H1 (cell line): ENCODE measurements at regions not wholly inside any gene's neighbourhood (a gene's known extent, or its start where the extent isn't known, plus 50 kb on each side); places are given as distances from the start of the nearest gene placed in this dataset.

Experiments used
- CTCF ChIA-PET: fragments of 300-600 bp; sonication (Branson Sonifier 250); formaldehyde crosslinking; loops from one replicate; lab custom pipeline; 2021; ENCODE audit not compliant: partially characterized antibody; lab: Charles Lee
- POLR2A ChIA-PET: fragments of 300-600 bp; sonication (Branson Sonifier 250); formaldehyde crosslinking; loops from one replicate; lab custom pipeline; 2021; ENCODE audit warnings: inconsistent platforms; ENCODE audit not compliant: partially characterized antibody; lab: Charles Lee
- DNase-seq, 2 experiments: peaks; one replicate each; pipeline versions ENCODE4 v3.0.0 to v3.0.0-alpha.2; 2010 to 2022; ENCODE audit warnings: low spot score in 2 of 2, low read depth in 1 of 2, mixed read lengths in 1 of 2
- FAIRE-seq: peaks from 2 replicates; lab custom pipeline; 2011; peaks lifted over from hg19 to GRCh38; lab: Jason Lieb, UNC
- H2AFZ ChIP-seq: 2 replicates; pipeline ENCODE4 v1.8.1; 2012; ENCODE audit warnings: low read length, inconsistent platforms
- H2AK5ac ChIP-seq: 2 replicates; pipeline ENCODE4 v1.6.1; 2013; ENCODE audit warnings: low read depth, low read length
- H2BK120ac ChIP-seq: replicated peaks from 2 replicates; pipeline ENCODE3; 2013; ENCODE audit warnings: low read depth, low read length, inconsistent platforms
- H2BK12ac ChIP-seq: 2 replicates; pipeline ENCODE4 v1.6.1; 2013; ENCODE audit warnings: low read depth, low read length
- H2BK15ac ChIP-seq: 2 replicates; pipeline ENCODE4 v1.6.1; 2013; ENCODE audit warnings: low read length
- H2BK20ac ChIP-seq: 2 replicates; pipeline ENCODE4 v1.6.1; 2013; ENCODE audit warnings: low read length
- H2BK5ac ChIP-seq: 2 replicates; pipeline ENCODE4 v1.6.1; 2013; ENCODE audit warnings: low read depth, low read length
- H3K14ac ChIP-seq: 2 replicates; pipeline ENCODE4 v1.6.1; 2013; ENCODE audit warnings: inconsistent platforms; ENCODE audit not compliant: insufficient read length
- H3K18ac ChIP-seq: 2 replicates; pipeline ENCODE4 v1.6.1; 2013; ENCODE audit warnings: low read length; ENCODE audit errors: extremely low read depth
- H3K23ac ChIP-seq: 2 replicates; pipeline ENCODE4 v1.6.1; 2013; ENCODE audit warnings: inconsistent platforms; ENCODE audit not compliant: insufficient read length
- H3K23me2 ChIP-seq: 2 replicates; pipeline ENCODE4 v1.6.1; 2013; ENCODE audit warnings: low read depth, low read length
- H3K27ac ChIP-seq: 2 replicates; pipeline ENCODE4 v1.6.1; 2011; ENCODE audit warnings: low read depth, low read length, inconsistent platforms
- H3K27me3 ChIP-seq, 4 experiments: replicated peaks in 1 of 4; 1 replicate in 1 of 4; 2 replicates in 3 of 4; pipeline versions ENCODE4 v1.6.1 to v1.8.1; 2011 to 2013; ENCODE audit warnings: low read length in 3 of 4, mild to moderate bottlenecking in 3 of 4, inconsistent platforms in 2 of 4, mixed read lengths in 2 of 4, moderate library complexity in 1 of 4; ENCODE audit not compliant: control insufficient read depth in 3 of 4, insufficient read depth in 3 of 4; ENCODE audit errors: extremely low read depth in 1 of 4
- H3K36me3 ChIP-seq, 4 experiments: 2 replicates each; pipeline versions ENCODE4 v1.6.1 to v1.8.1; 2011 to 2013; ENCODE audit warnings: mild to moderate bottlenecking in 4 of 4, low read length in 3 of 4, moderate library complexity in 2 of 4, control low read depth in 1 of 4, inconsistent platforms in 1 of 4; ENCODE audit not compliant: insufficient read depth in 4 of 4, control insufficient read depth in 2 of 4
- H3K4ac ChIP-seq: replicated peaks from 2 replicates; pipeline ENCODE3; 2013; ENCODE audit warnings: low read length, low read depth, mixed read lengths, inconsistent platforms; ENCODE audit not compliant: insufficient read length
- H3K4me1 ChIP-seq, 4 experiments: replicated peaks in 1 of 4; 1 replicate in 1 of 4; 2 replicates in 3 of 4; pipeline versions ENCODE4 v1.6.1 to v1.8.1; 2011 to 2013; ENCODE audit warnings: low read length in 3 of 4, inconsistent platforms in 2 of 4, mixed read lengths in 1 of 4; ENCODE audit not compliant: insufficient read depth in 4 of 4, control insufficient read depth in 3 of 4
- H3K4me2 ChIP-seq, 2 experiments: 2 replicates each; pipeline versions ENCODE4 v1.6.1 to v1.8.1; 2011 to 2013; ENCODE audit warnings: low read depth in 2 of 2, low read length in 2 of 2, control low read depth in 1 of 2, inconsistent platforms in 1 of 2, mild to moderate bottlenecking in 1 of 2; ENCODE audit not compliant: insufficient read depth in 1 of 2
- H3K4me3 ChIP-seq, 4 experiments: fragments of 200-600, 300-600 bp in 1 of 4; sonication (generic), shearing (Covaris generic), sonication (Bioruptor Twin) in 1 of 4; 2 replicates each; pipeline versions ENCODE4 v1.5.1 to v1.8.1; 2011 to 2016; ENCODE audit warnings: low read length in 4 of 4, low read depth in 3 of 4, control low read depth in 2 of 4, inconsistent platforms in 2 of 4, mild to moderate bottlenecking in 2 of 4, mixed read lengths in 1 of 4, moderate library complexity in 1 of 4; ENCODE audit not compliant: insufficient read depth in 2 of 4; ENCODE audit errors: extremely low read depth in 1 of 4
- H3K56ac ChIP-seq: replicated peaks from 2 replicates; pipeline ENCODE3; 2013; ENCODE audit warnings: low read depth, mild to moderate bottlenecking, mixed read lengths, low read length, inconsistent platforms; ENCODE audit not compliant: insufficient read length
- H3K79me1 ChIP-seq: 2 replicates; pipeline ENCODE4 v1.6.1; 2013; ENCODE audit warnings: low read depth, low read length, control low read depth
- H3K79me2 ChIP-seq, 2 experiments: 2 replicates each; pipeline versions ENCODE4 v1.6.1 to v1.8.1; 2012 to 2013; ENCODE audit warnings: low read length in 2 of 2, mild to moderate bottlenecking in 2 of 2, inconsistent platforms in 1 of 2; ENCODE audit not compliant: insufficient read depth in 2 of 2, control insufficient read depth in 1 of 2
- H3K9ac ChIP-seq, 4 experiments: replicated peaks in 1 of 4; 1 replicate in 1 of 4; 2 replicates in 3 of 4; pipeline versions ENCODE4 v1.6.1 to v1.8.1; 2011 to 2013; ENCODE audit warnings: low read depth in 3 of 4, low read length in 3 of 4, control low read depth in 2 of 4, mild to moderate bottlenecking in 2 of 4, moderate library complexity in 2 of 4, inconsistent platforms in 1 of 4; ENCODE audit errors: extremely low read depth in 1 of 4
- H3K9me3 ChIP-seq, 2 experiments: 2 replicates each; pipeline versions ENCODE4 v1.6.1 to v1.8.1; 2012 to 2013; ENCODE audit warnings: mild to moderate bottlenecking in 2 of 2, moderate library complexity in 2 of 2, control low read depth in 1 of 2, inconsistent platforms in 1 of 2, low read depth in 1 of 2, low read length in 1 of 2, mixed read lengths in 1 of 2; ENCODE audit not compliant: insufficient read depth in 2 of 2
- H4K20me1 ChIP-seq, 2 experiments: replicated peaks in 1 of 2; 2 replicates each; pipeline versions ENCODE3 to v1.8.1; 2011 to 2013; ENCODE audit warnings: inconsistent platforms in 2 of 2, low read length in 2 of 2, mild to moderate bottlenecking in 1 of 2; ENCODE audit not compliant: insufficient read depth in 2 of 2, control insufficient read depth in 1 of 2
- H4K5ac ChIP-seq: 2 replicates; pipeline ENCODE4 v1.6.1; 2013; ENCODE audit warnings: low read length, low read depth, mixed read lengths, inconsistent platforms; ENCODE audit not compliant: insufficient read length
- H4K8ac ChIP-seq: 2 replicates; pipeline ENCODE4 v1.8.0; 2013; ENCODE audit warnings: mild to moderate bottlenecking, moderate library complexity, low read length, inconsistent platforms; ENCODE audit not compliant: insufficient read depth; ENCODE audit errors: extremely low read depth
- H4K91ac ChIP-seq: replicated peaks from 2 replicates; pipeline ENCODE3; 2013; ENCODE audit warnings: low read length, mixed read lengths, inconsistent platforms; ENCODE audit not compliant: insufficient read length
- ASH2L ChIP-seq: fragments of 200-600, 300-600 bp; sonication (generic); IDR thresholded peaks from one replicate; pipeline ENCODE4 v1.7.1; 2017; ENCODE audit warnings: low read length
- BACH1 ChIP-seq: IDR thresholded peaks from 2 replicates; pipeline ENCODE4 v1.6.1; 2012; ENCODE audit warnings: low read length, improper control_type of control experiment
- BRCA1 ChIP-seq: IDR thresholded peaks from 2 replicates; pipeline ENCODE4 v1.6.1; 2012; ENCODE audit warnings: low read depth, low read length, improper control_type of control experiment
- CHD2 ChIP-seq: IDR thresholded peaks from 2 replicates; pipeline ENCODE4 v1.6.1; 2012; ENCODE audit warnings: low read length, improper control_type of control experiment
- EP300 ChIP-seq, 2 experiments: IDR thresholded peaks; 1 replicate in 1 of 2; 2 replicates in 1 of 2; pipeline ENCODE4 v1.6.1; 2011 to 2012; ENCODE audit warnings: low read depth in 2 of 2, low read length in 2 of 2, mild to moderate bottlenecking in 2 of 2, borderline replicate concordance in 1 of 2, inconsistent platforms in 1 of 2, moderate library complexity in 1 of 2
- FOSL1 ChIP-seq: IDR thresholded peaks from 2 replicates; pipeline ENCODE4 v1.6.1; 2011; ENCODE audit warnings: mild to moderate bottlenecking, low read depth, low read length, moderate library complexity; ENCODE audit not compliant: insufficient read depth
- GTF2F1 ChIP-seq: IDR thresholded peaks from 2 replicates; pipeline ENCODE4 v1.6.1; 2012; ENCODE audit warnings: low read depth, low read length, improper control_type of control experiment, borderline replicate concordance
- JUND ChIP-seq: IDR thresholded peaks from 2 replicates; pipeline ENCODE4 v1.6.1; 2011; ENCODE audit warnings: mild to moderate bottlenecking, improper control_type of control experiment, low read length
- KDM1A ChIP-seq: fragments of 200-600, 300-600 bp; sonication (generic); IDR thresholded peaks from 2 replicates; pipeline ENCODE4 v1.7.1; 2016; ENCODE audit warnings: mild to moderate bottlenecking, low read length, borderline replicate concordance
- NRF1 ChIP-seq: IDR thresholded peaks from 2 replicates; pipeline ENCODE4 v1.6.1; 2011; ENCODE audit warnings: mild to moderate bottlenecking, low read depth, low read length, improper control_type of control experiment
- POLR2AphosphoS5 ChIP-seq: IDR thresholded peaks from 2 replicates; pipeline ENCODE4 v1.6.1; 2011; ENCODE audit warnings: low read depth, low read length
- SIRT6 ChIP-seq: IDR thresholded peaks from one replicate; pipeline ENCODE4 v1.7.1; 2012; ENCODE audit warnings: low read length, inconsistent platforms
- SP4 ChIP-seq: IDR thresholded peaks from 2 replicates; pipeline ENCODE4 v1.6.1; 2012; ENCODE audit warnings: low read length, inconsistent platforms
- SUZ12 ChIP-seq: fragments of 200-600 bp; sonication (generic); IDR thresholded peaks from 2 replicates; pipeline ENCODE4 v1.6.1; 2012; ENCODE audit warnings: mild to moderate bottlenecking, inconsistent platforms, low read length, moderate library complexity, mixed read lengths
- TAF1 ChIP-seq: IDR thresholded peaks from 2 replicates; pipeline ENCODE4 v1.6.1; 2011; ENCODE audit warnings: mild to moderate bottlenecking, low read depth, low read length
- YY1 ChIP-seq: IDR thresholded peaks from 2 replicates; pipeline ENCODE4 v1.6.1; 2011; ENCODE audit warnings: low read depth, mild to moderate bottlenecking, low read length
- WGBS, 2 experiments: shearing (Covaris generic) in 1 of 2; methylation state at CpG; one replicate each; pipeline versions ENCODE4 v1.1.6 to v1.1.7; 2013 to 2015; ENCODE audit warnings: low lambda C conversion rate in 2 of 2, mixed read lengths in 2 of 2, inconsistent platforms in 1 of 2, low coverage in 1 of 2, missing lambda C conversion rate in 1 of 2; ENCODE audit not compliant: insufficient replicate concordance in 2 of 2, insufficient coverage in 1 of 2, insufficient read length in 1 of 2; ENCODE audit errors: extremely low coverage in 1 of 2, missing lambda C conversion rate in 1 of 2; 5-methylcytosine and 5-hydroxymethylcytosine counted together

GRCh38 chr17:33978889-33979288, 276.2 kb upstream of the CCL2 start:
- Histone ChIP-seq H2BK15ac (no peak overlapping the region), H3K27ac (no peak overlapping the region), H2BK12ac (no peak overlapping the region), H2AFZ (no peak overlapping the region), H2BK120ac (no peak overlapping the region), H3K79me1 (no peaks in the 10 kb centered on the region), H3K4me2 (no peak overlapping the region), H4K91ac (no peak overlapping the region), H3K14ac (no peak overlapping the region), H3K18ac (no peak overlapping the region), H4K8ac (no peak overlapping the region), H2BK5ac (no peak overlapping the region), H4K20me1 (no peaks in the 10 kb centered on the region), H3K36me3 (no peaks in the 10 kb centered on the region), H3K23ac (no peak overlapping the region), H3K4me3 (no peak overlapping the region), H3K4me1 (peaks cover 0 to 6% (median 0%) of the 10 kb centered on the region in 4 experiments; a peak in 1 of 7 replicates), H3K9ac (no peak overlapping the region), H3K79me2 (no peaks in the 10 kb centered on the region), H3K4ac (no peak overlapping the region), H3K27me3 (no peaks in the 10 kb centered on the region), H3K23me2 (no peaks in the 10 kb centered on the region; the same call in 1 of the 2 replicates), H3K9me3 (no peaks in the 10 kb centered on the region), H2AK5ac (no peak overlapping the region), H2BK20ac (no peak overlapping the region; the same call in 1 of the 2 replicates), H4K5ac (no peak overlapping the region), H3K56ac (no peak overlapping the region)
- CTCF ChIA-PET: interaction anchor here (1.2 to 1.5 kb wide), 2 partner anchors 14 to 38 kb away, joined by 3 to 5 read pairs; no protein-coding TSS in a partner anchor
- no peak for FAIRE-seq
- POLR2A ChIA-PET: interaction anchor here (1.8 kb wide), 1 partner anchor 178 kb away, joined by 5 read pairs; no protein-coding TSS in a partner anchor
- WGBS, 2 experiments: 98% methylated on average over 5 of the region's 5 CpGs; no CpG with 5 or more reads in 1 of the 2 experiments
- no peak for DNase-seq
- TF ChIP-seq TAF1 (no peak), SUZ12 (no peak), CHD2 (no peak), SIRT6 (no peak), YY1 (no peak), FOSL1 (no peak), EP300 (IDR thresholded peaks at IDR 0.05; ENCODE audit: borderline replicate concordance in 1 of 2, low read depth in 2 of 2, low read length in 2 of 2) (no peak), SP4 (no peak), KDM1A (no peak), NRF1 (no peak), BACH1 (no peak), GTF2F1 (no peak), POLR2AphosphoS5 (no peak), JUND (no peak), ASH2L (no peak), BRCA1 (no peak)
